GM12875 (cell line): ENCODE measurements at regions not wholly inside any gene's neighbourhood (a gene's known extent, or its start where the extent isn't known, plus 50 kb on each side); places are given as distances from the start of the nearest gene placed in this dataset.

Source experiments
- H3K4me3 ChIP-seq: one replicate; pipeline ENCODE4 v1.5.1; 2011; ENCODE audit warnings: low read depth, low read length, control low read depth
- CTCF ChIP-seq: IDR thresholded peaks from 2 replicates; pipeline ENCODE4 v1.5.1; 2011; ENCODE audit warnings: low read depth, mild to moderate bottlenecking, control low read depth, inconsistent platforms, low read length, moderate library complexity, borderline replicate concordance; ENCODE audit not compliant: insufficient read depth

GRCh38 chr4:26133840-26134239 lies 187.0 kb upstream of the RBPJ start:
- no peak overlapping the region for H3K4me3 ChIP-seq
- no peak for TF ChIP-seq CTCF

GRCh38 chr4:26135331-26135730 lies 185.5 kb upstream of the RBPJ start:
- TF ChIP-seq CTCF = no peak

GRCh38 chr4:26136615-26137014 lies 184.2 kb upstream of the RBPJ start:
- TF ChIP-seq CTCF = no peak
- no peak overlapping the region for H3K4me3 ChIP-seq

More at GRCh38 chr4:26135331-26135730, 185.5 kb upstream of the RBPJ start:
- no peak overlapping the region for H3K4me3 ChIP-seq

- H3K4me3 ChIP-seq = no peak overlapping the region
- TF ChIP-seq CTCF = no peak
These were observed 183.5 kb upstream of the RBPJ start for GRCh38 chr4:26137288-26137687.

GRCh38 chr4:26139310-26139924 lies 181.4 kb upstream of the RBPJ start:
- no peak for TF ChIP-seq CTCF

GRCh38 chr4:26140150-26140898 lies 180.5 kb upstream of the RBPJ start:
- no peak for TF ChIP-seq CTCF
- H3K4me3 ChIP-seq = no peak overlapping the region

More at GRCh38 chr4:26139310-26139924, 181.4 kb upstream of the RBPJ start:
- H3K4me3 ChIP-seq = no peak overlapping the region
